DND-41 (cell line): ENCODE measurements at regions not wholly inside any gene's neighbourhood (a gene's known extent, or its start where the extent isn't known, plus 50 kb on each side); places are given as distances from the start of the nearest gene placed in this dataset.
A peak's percentile ranks its signal among the peaks of the same experiment; 100 is the strongest.

ENCODE experiments used
- ATAC-seq: fragments of 200-7000 bp; cut with Tn5 transposase; 3 replicates; pipeline ENCODE4 v1.9.1; 2021; ENCODE audit warnings: low read depth; ENCODE audit not compliant: insufficient read depth
- DNase-seq: peaks from one replicate; pipeline ENCODE4 v3.0.0-alpha.2; 2020
- H2AFZ ChIP-seq: 2 replicates; pipeline ENCODE4 v1.6.0; 2012; ENCODE audit warnings: low read depth, low read length
- H3K27ac ChIP-seq: 2 replicates; pipeline ENCODE4 v1.5.1; 2012; ENCODE audit warnings: low read length, inconsistent platforms
- H3K27me3 ChIP-seq: fragments of 200-600 bp; sonication (generic); 2 replicates; pipeline ENCODE4 v1.6.0; 2012; ENCODE audit warnings: low read length, mild to moderate bottlenecking, inconsistent platforms; ENCODE audit not compliant: insufficient read depth, poor library complexity
- H3K36me3 ChIP-seq: 2 replicates; pipeline ENCODE4 v1.5.1; 2012; ENCODE audit warnings: low read length, inconsistent platforms; ENCODE audit not compliant: insufficient read depth
- H3K4me1 ChIP-seq: 2 replicates; pipeline ENCODE4 v1.5.1; 2012; ENCODE audit warnings: mild to moderate bottlenecking, low read length; ENCODE audit not compliant: insufficient read depth
- H3K4me2 ChIP-seq: 2 replicates; pipeline ENCODE4 v1.6.0; 2012; ENCODE audit warnings: mild to moderate bottlenecking, moderate library complexity, low read length, inconsistent platforms; ENCODE audit not compliant: insufficient read depth
- H3K4me3 ChIP-seq, 2 experiments: fragments of 200-600 bp in 1 of 2; shearing (Covaris generic) in 1 of 2; 2 replicates each; pipeline ENCODE4 v1.5.1; 2012 to 2016; ENCODE audit warnings: inconsistent platforms in 2 of 2, low read length in 2 of 2, mild to moderate bottlenecking in 2 of 2, low read depth in 1 of 2, moderate library complexity in 1 of 2
- H3K79me2 ChIP-seq: 2 replicates; pipeline ENCODE4 v1.6.0; 2012; ENCODE audit warnings: low read length, inconsistent platforms; ENCODE audit not compliant: insufficient read depth
- H3K9ac ChIP-seq: 2 replicates; pipeline ENCODE4 v1.6.0; 2012; ENCODE audit warnings: low read depth, mild to moderate bottlenecking, inconsistent platforms, low read length, moderate library complexity
- H3K9me3 ChIP-seq: 2 replicates; pipeline ENCODE4 v1.5.1; 2012; ENCODE audit warnings: low read length, moderate library complexity, mild to moderate bottlenecking, inconsistent platforms; ENCODE audit not compliant: insufficient read depth, severe bottlenecking
- H4K20me1 ChIP-seq: 2 replicates; pipeline ENCODE4 v1.6.0; 2012; ENCODE audit warnings: low read length; ENCODE audit not compliant: insufficient read depth
- CTCF ChIP-seq: IDR thresholded peaks from 2 replicates; pipeline ENCODE4 v1.5.1; 2012; ENCODE audit warnings: borderline replicate concordance, low read length, moderate library complexity, mild to moderate bottlenecking; ENCODE audit not compliant: poor library complexity, severe bottlenecking; ENCODE audit errors: extremely low read depth
- EZH2 ChIP-seq: IDR thresholded peaks from 3 replicates; pipeline ENCODE4 v1.6.1; 2012; ENCODE audit warnings: borderline replicate concordance, low read depth, mild to moderate bottlenecking, moderate library complexity, low read length, inconsistent platforms; ENCODE audit not compliant: severe bottlenecking

GRCh38 chr13:109968876-109969577, 182.6 kb upstream of the IRS2 start:
- Histone ChIP-seq H4K20me1 (no peaks in the 10 kb centered on the region), H2AFZ (no peak overlapping the region; the same call in 1 of the 2 replicates), H3K36me3 (no peaks in the 10 kb centered on the region), H3K4me3 (no peak overlapping the region), H3K9me3 (peaks cover 7% of the 10 kb centered on the region), H3K9ac (no peak overlapping the region), H3K27me3 (no peaks in the 10 kb centered on the region), H3K4me2 (no peak overlapping the region), H3K27ac (no peak overlapping the region), H3K4me1 (peaks cover 12% of the 10 kb centered on the region), H3K79me2 (no peaks in the 10 kb centered on the region)
- ATAC-seq (no peak), DNase-seq (no peak)
- TF ChIP-seq EZH2, result no peak
- no peak for TF ChIP-seq CTCF

- TF ChIP-seq EZH2 (no peak), CTCF (no peak)
- H3K79me2 ChIP-seq, result no peaks in the 10 kb centered on the region
- H3K27ac ChIP-seq, result peak overlapping the region; percentile 29
- H3K36me3 ChIP-seq, result no peaks in the 10 kb centered on the region
- H4K20me1 ChIP-seq, result no peaks in the 10 kb centered on the region
- peak overlapping the region; percentile 64 for H3K4me2 ChIP-seq
- H3K9ac ChIP-seq, result peak overlapping the region; percentile 15; the same call in 1 of the 2 replicates
- peak overlapping the region; percentile 57 for H2AFZ ChIP-seq
- peaks cover 2% of the 10 kb centered on the region for H3K9me3 ChIP-seq
- peak overlapping the region in 1 of 2 experiments; percentile 38; a peak in 2 of 4 replicates for H3K4me3 ChIP-seq
- peak; percentile 91 for ATAC-seq
- H3K27me3 ChIP-seq, result no peaks in the 10 kb centered on the region
- peak; percentile 14 for DNase-seq
- peaks cover 23% of the 10 kb centered on the region for H3K4me1 ChIP-seq
These were observed 177.7 kb upstream of the IRS2 start for GRCh38 chr13:109963960-109964563.

- no peak for TF ChIP-seq EZH2
- TF ChIP-seq CTCF, result no peak
- no peak for ATAC-seq
- H3K4me2 ChIP-seq, result peak overlapping the region; percentile 64
These were observed 177.0 kb upstream of the IRS2 start for GRCh38 chr13:109963384-109963783.

More at GRCh38 chr13:109963384-109963783, 177.0 kb upstream of the IRS2 start:
- H3K27ac ChIP-seq, result peak overlapping the region; percentile 29; the same call in 1 of the 2 replicates
- H4K20me1 ChIP-seq, result no peaks in the 10 kb centered on the region
- H3K79me2 ChIP-seq, result no peaks in the 10 kb centered on the region
- H3K9me3 ChIP-seq, result peaks cover 4% of the 10 kb centered on the region
- no peaks in the 10 kb centered on the region for H3K27me3 ChIP-seq
- H3K36me3 ChIP-seq, result no peaks in the 10 kb centered on the region
- 0 out of 2 replicates have a peak overlapping the region, but pooled peaks have one; percentile 15 for H3K9ac ChIP-seq
- H3K4me3 ChIP-seq, result no peak overlapping the region
- no peak for DNase-seq
- H2AFZ ChIP-seq, result peak overlapping the region; percentile 57; the same call in 1 of the 2 replicates
- H3K4me1 ChIP-seq, result peaks cover 23% of the 10 kb centered on the region
